Inferior parietal cortex (tissue), 1 donor: ENCODE measurements at regions not wholly inside any gene's neighbourhood (a gene's known extent, or its start where the extent isn't known, plus 50 kb on each side); places are given as distances from the start of the nearest gene placed in this dataset.

ENCODE experiments used
- DNase-seq: peaks from one replicate; pipeline ENCODE4 v3.0.0-alpha.2; 2016; ENCODE audit errors: extremely low spot score

GRCh38 chr3:84439476-84439875, 519.3 kb upstream of the CADM2 start:
- no peak for DNase-seq

- DNase-seq = no peak
These were observed 518.5 kb upstream of the CADM2 start for GRCh38 chr3:84440291-84440690.

DNA sequence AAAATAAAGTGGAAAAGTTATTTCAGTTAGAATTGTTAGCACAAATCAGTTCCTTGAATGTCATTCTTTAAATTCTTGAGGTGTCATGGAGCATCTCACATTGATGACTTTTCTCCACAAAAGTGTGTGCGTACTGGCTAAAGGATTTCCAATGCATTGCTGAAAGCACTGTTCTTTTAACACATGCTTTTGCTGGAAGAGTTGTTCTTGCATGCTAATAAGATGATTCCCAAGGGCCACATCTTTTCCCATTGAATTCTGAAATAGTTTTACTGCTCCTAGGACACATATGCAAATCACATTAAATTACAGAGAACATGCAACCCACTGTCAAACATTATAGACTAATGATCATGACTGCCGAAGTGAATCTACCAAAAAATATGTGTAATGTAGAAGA, 516.3 kb upstream of the CADM2 start:
- DNase-seq = no peak

GRCh38 chr3:84444726-84445521, 513.9 kb upstream of the CADM2 start:
- DNase-seq = no peak

- DNase-seq = no peak
These were observed 471.5 kb upstream of the CADM2 start for GRCh38 chr3:84487296-84487695.

DNA sequence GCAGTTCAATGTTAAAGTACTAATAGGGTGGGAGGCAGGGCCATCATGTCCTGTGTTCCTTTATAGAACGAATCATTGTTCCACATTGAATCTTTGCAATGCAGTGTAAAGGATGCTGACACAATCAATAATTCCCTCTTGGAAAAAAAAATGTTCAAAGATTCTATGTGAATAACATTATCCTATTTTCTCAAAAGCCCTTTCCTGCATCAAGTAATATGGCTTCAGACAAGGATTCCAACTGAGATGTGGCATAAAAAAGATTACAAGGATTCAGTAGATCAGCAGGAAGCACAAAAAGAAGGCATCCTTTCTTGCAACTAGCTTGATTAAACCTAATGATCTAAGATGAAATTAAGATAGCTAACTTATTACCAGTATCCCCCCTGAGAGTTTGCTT, 454.0 kb upstream of the CADM2 start:
- DNase-seq = no peak

GRCh38 chr3:84510007-84510406, 448.8 kb upstream of the CADM2 start:
- DNase-seq = no peak

DNA sequence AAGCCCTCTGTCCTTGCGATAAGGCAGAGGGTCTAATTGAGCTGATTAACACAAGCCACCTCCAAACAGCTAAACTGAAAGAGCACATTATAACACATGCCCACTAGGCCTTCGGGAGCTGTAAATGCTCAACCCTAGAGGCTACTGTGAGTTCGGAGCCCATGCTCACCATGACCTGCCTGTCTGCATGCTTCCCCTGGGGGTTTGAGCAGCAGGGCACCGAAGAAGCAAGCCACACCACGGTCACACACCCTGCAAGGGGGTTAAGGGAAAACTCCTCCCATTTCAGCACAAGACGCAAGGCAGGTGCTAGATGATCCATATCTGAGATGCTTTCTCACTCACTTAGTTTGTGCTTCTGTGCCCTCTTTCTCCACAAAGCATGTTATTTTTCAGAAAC, 435.9 kb upstream of the CADM2 start:
- DNase-seq = no peak

GRCh38 chr3:84536916-84537315, 421.9 kb upstream of the CADM2 start:
- DNase-seq = no peak

DNA sequence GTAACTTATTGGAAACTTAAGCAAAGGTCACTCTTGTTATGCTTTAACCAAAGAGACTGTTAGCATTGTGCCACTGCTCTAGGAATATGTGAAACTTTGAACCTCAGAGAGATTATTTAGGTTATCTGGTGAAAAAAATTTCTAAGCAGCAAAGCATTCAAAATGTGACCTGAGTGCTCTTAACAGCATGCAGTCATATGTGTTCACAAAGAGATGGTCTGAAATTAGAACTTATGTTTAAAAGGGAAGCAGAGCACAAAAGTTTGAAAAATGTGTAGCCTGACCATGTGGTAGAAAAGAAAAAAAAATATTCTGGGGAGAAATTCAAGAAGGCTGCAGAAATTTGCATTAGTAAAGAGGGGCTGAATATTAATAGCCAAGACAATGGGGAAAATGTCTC, 420.2 kb upstream of the CADM2 start:
- DNase-seq = no peak

DNA sequence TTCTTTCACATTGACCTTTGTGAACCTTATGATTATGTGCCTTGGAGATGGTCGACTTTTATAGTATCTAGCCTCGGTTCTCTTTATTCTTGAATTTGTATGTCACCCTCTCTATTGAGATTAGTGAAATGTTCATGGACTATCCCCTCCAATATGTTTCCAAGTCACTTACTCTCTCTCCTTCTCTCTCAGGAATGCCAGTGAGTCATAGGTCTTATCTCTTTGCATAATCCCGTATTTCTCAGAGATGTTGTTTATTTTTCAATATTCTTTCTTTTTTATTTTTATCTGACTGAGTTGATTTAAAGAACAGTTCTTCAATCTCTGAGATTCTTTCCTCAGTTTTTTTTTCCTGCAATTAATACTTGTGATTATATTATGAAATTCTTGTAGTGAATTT, 411.6 kb upstream of the CADM2 start:
- DNase-seq = no peak

GRCh38 chr3:84547971-84548970, 410.5 kb upstream of the CADM2 start:
- DNase-seq = peak; percentile 42

- no peak for DNase-seq
These were observed 403.2 kb upstream of the CADM2 start for GRCh38 chr3:84555629-84556028.

DNA sequence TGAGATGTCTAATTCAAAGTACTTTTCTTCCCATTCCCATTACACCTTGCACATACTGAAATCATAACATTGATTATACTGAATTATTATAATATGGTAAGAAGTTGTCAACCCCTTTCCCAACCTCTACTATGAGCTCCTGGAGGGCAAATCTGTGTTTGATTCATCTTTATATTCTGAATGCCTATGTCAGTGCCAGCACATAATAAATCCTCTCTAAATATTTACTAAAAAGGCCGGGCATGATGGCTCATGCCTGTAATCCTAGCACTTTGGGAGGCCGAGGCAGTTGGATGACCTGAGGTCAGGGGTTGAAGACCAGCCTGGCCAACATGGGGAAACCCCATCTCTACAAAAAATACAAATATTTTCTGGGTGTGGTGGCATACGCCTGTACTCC, 392.5 kb upstream of the CADM2 start:
- no peak for DNase-seq

GRCh38 chr3:84567796-84568195, 391.0 kb upstream of the CADM2 start:
- no peak for DNase-seq

GRCh38 chr3:84573962-84574361, 384.8 kb upstream of the CADM2 start:
- no peak for DNase-seq

GRCh38 chr3:84586427-84586826, 372.4 kb upstream of the CADM2 start:
- DNase-seq = no peak

DNA sequence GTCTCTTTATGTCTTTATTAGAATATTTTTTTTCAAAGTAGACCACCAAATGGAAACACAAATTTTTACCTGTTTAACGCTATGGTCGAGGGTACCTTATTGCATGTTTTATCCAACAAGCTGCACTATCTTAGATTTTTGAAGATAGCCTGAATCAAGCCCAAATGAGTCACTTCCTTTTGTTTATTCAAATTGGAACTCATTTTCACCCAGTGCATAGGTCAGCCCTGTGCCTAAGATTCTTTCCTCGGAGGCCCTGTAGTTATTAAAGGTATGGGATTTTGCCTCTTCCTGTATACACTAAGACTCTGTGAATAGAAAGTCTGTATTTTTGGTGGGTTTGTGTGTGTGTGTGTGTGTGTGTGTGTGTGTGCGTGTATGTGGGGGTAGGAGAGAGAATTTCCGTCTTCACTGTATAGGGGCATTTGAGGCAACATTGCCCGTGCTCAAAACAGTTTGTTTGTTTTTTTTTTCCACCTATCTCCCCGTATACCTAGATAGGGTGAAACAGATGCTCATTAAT, 358.0 kb upstream of the CADM2 start:
- DNase-seq = no peak

DNA sequence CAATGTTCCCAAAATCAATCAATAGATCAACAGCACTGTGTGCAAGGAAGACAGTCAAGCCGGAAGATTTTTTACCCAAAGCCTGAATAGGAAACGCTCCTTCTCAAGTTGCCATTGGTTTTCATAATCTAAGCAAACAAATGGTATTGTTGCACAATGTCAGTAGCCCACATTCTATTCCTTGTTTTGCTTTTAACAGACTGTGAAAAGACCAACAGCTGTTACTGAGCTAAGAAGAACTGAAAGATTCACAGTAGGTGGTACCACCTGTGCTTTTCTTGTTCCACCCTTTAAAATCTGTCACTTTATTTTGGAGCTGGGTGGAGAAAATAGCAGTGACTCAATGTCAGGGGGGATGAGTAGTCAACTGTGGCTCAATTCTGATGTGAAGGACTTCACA, 357.5 kb upstream of the CADM2 start:
- DNase-seq = peak; percentile 29

- no peak for DNase-seq
These were observed 337.0 kb upstream of the CADM2 start for GRCh38 chr3:84621823-84622222.

GRCh38 chr3:84634668-84635067, 324.1 kb upstream of the CADM2 start:
- no peak for DNase-seq

- no peak for DNase-seq
These were observed 321.5 kb upstream of the CADM2 start for GRCh38 chr3:84637272-84637671.

DNA sequence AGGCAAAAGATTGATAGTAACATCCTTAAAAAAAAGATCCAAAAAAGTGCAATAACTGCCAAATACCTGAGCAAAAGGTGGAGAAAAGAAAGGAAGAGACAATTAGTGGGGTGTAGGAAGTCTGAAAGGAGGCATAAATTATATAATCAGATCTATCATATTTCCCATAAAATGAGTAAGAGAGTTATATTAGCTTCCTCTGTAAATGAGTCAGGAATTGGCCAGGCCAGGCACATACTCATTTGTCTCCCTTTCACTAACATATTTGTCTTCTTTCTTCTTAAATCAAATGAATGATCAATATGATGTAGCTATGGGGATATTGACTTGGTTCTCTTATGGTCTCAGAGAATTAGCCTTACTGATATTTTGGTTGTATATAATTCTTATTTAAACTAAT, 292.3 kb upstream of the CADM2 start:
- DNase-seq = no peak
